Osteoblast (primary cell): ENCODE measurements at regions not wholly inside any gene's neighbourhood (a gene's known extent, or its start where the extent isn't known, plus 50 kb on each side); places are given as distances from the start of the nearest gene placed in this dataset. TPM values are rescaled to one million over a fixed set of nuclear protein-coding genes. Genes with fewer than 3 reads are reported as not detected.

Experiments
- DNase-seq: peaks from one replicate; pipeline ENCODE4 v3.0.0; 2011; ENCODE audit warnings: low spot score, mixed read lengths; ENCODE audit not compliant: insufficient read length; ENCODE audit errors: missing footprints
- H2AFZ ChIP-seq: 2 replicates; pipeline ENCODE4 v1.6.0; 2011; ENCODE audit warnings: mild to moderate bottlenecking, low read length
- H3K27ac ChIP-seq: 2 replicates; pipeline ENCODE4 v1.5.1; 2011; ENCODE audit warnings: mild to moderate bottlenecking, low read depth, low read length, moderate library complexity
- H3K27me3 ChIP-seq: 2 replicates; pipeline ENCODE4 v1.6.0; 2012; ENCODE audit warnings: mild to moderate bottlenecking, control low read depth, inconsistent platforms, low read length, moderate library complexity; ENCODE audit not compliant: insufficient read depth
- H3K36me3 ChIP-seq: 2 replicates; pipeline ENCODE4 v1.5.1; 2011; ENCODE audit warnings: mild to moderate bottlenecking, low read length, control low read depth, moderate library complexity; ENCODE audit not compliant: insufficient read depth
- H3K4me1 ChIP-seq: 2 replicates; pipeline ENCODE4 v1.5.1; 2011; ENCODE audit warnings: mild to moderate bottlenecking, low read length, control low read depth, moderate library complexity; ENCODE audit not compliant: insufficient read depth
- H3K4me2 ChIP-seq: 2 replicates; pipeline ENCODE4 v1.6.0; 2011; ENCODE audit warnings: mild to moderate bottlenecking, low read length; ENCODE audit not compliant: insufficient read depth
- H3K4me3 ChIP-seq: fragments of 200-600 bp; sonication (generic); 3 replicates; pipeline ENCODE4 v1.5.1; 2012; ENCODE audit warnings: mild to moderate bottlenecking, low read length, inconsistent platforms; ENCODE audit not compliant: insufficient read depth
- H3K79me2 ChIP-seq: 2 replicates; pipeline ENCODE4 v1.6.0; 2012; ENCODE audit warnings: mild to moderate bottlenecking, low read length, control low read depth, inconsistent platforms; ENCODE audit not compliant: insufficient read depth
- H3K9me3 ChIP-seq: 2 replicates; pipeline ENCODE4 v1.5.1; 2011; ENCODE audit warnings: low read depth, low read length, control low read depth
- H4K20me1 ChIP-seq: 2 replicates; pipeline ENCODE4 v1.6.0; 2012; ENCODE audit warnings: mild to moderate bottlenecking, low read length, control low read depth; ENCODE audit not compliant: insufficient read depth
- CTCF ChIP-seq: IDR thresholded peaks from 2 replicates; pipeline ENCODE4 v1.5.1; 2011; ENCODE audit warnings: mild to moderate bottlenecking, low read depth, low read length, moderate library complexity; ENCODE audit errors: extremely low read depth
- small RNA-seq: library from RNA; depleted of rRNA; stranded (forward); fragments of <200 nt; gene quantifications from one replicate; pipeline ENCODE3, GENCODE V24; 2012

DNA sequence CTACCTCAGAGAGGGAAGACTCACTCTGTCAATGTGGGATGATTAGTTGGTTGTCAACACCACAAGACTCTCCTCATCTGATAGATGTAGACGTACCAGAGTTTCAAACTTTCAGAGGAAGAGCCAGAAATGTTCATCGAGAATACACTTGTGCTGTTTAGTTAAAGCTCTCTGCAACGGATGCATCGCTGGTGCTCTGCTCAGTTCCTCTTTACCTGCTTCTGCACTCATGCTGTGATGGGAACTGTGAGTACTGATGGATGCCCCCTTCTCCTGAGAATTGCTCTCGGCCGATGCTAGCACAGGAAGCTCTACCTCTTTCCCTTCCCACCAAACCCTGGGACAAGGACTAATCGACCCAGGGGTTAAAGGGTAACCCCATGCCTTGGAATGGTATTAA lies 51.8 kb upstream of the CCDC54 start:
- no peaks in the 10 kb centered on the region for H3K36me3 ChIP-seq
- no peak overlapping the region for H3K4me3 ChIP-seq
- no peak for DNase-seq
- H2AFZ ChIP-seq: no peak overlapping the region
- TF ChIP-seq CTCF: no peak
- H3K9me3 ChIP-seq: no peaks in the 10 kb centered on the region
- no peaks in the 10 kb centered on the region for H3K79me2 ChIP-seq
- H3K4me2 ChIP-seq: no peak overlapping the region
- no peaks in the 10 kb centered on the region for H3K4me1 ChIP-seq
- no peaks in the 10 kb centered on the region for H4K20me1 ChIP-seq
- no peak overlapping the region for H3K27ac ChIP-seq
- H3K27me3 ChIP-seq: peaks cover 23% of the 10 kb centered on the region

Small RNA genes in the stretch of these regions (small RNA-seq; reads per million reads assigned to genes)
- gene MTCO1P35 (not detected), gene MTND6P6 (not detected), gene RF00019 (not detected), gene RNU6-1308P (not detected)
